GM18519 (cell line): ENCODE measurements at regions not wholly inside any gene's neighbourhood (a gene's known extent, or its start where the extent isn't known, plus 50 kb on each side); places are given as distances from the start of the nearest gene placed in this dataset.

Experiments used
- ATAC-seq: cut with Tn5 transposase; IDR thresholded peaks from one replicate; pipeline ENCODE4 v1.9.1; 2021; ENCODE audit warnings: mild to moderate bottlenecking, moderate library complexity; ENCODE audit not compliant: unreplicated experiment, low FRiP score

DNA sequence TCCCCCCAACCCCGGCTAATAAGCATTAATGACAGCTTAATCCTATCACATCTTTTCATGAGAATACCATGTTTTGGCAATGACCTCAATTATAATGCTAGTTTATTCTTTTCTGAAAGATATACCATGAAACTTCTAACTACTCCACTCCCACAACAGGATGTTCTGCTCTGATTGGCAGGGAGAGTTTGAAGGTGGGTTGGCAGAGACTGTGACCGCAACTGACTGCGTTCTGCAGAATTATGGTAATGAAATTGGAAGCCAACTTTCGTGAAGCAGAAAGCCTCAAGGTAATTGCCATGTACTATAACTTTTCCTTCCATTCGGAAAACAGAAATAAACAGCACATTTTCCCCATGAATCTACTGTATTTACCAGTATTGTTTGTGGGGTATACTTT, 288.2 kb upstream of the SEMA3D start:
- ATAC-seq = peak; percentile 28

- ATAC-seq = peak; percentile 82
These were observed 287.4 kb upstream of the SEMA3D start for GRCh38 chr7:85474234-85474633.

GRCh38 chr7:85471740-85472139, 284.9 kb upstream of the SEMA3D start:
- ATAC-seq = peak; percentile 30

GRCh38 chr7:85471307-85471706, 284.5 kb upstream of the SEMA3D start:
- ATAC-seq = no peak

- ATAC-seq = no peak
These were observed 282.7 kb upstream of the SEMA3D start for GRCh38 chr7:85469446-85470010.

- no peak for ATAC-seq
These were observed 277.3 kb upstream of the SEMA3D start for GRCh38 chr7:85464042-85464651.

GRCh38 chr7:85462671-85463070, 275.8 kb upstream of the SEMA3D start:
- no peak for ATAC-seq

GRCh38 chr7:85457911-85458310, 271.1 kb upstream of the SEMA3D start:
- no peak for ATAC-seq

- ATAC-seq = no peak
These were observed 269.4 kb upstream of the SEMA3D start for GRCh38 chr7:85456254-85456653.

DNA sequence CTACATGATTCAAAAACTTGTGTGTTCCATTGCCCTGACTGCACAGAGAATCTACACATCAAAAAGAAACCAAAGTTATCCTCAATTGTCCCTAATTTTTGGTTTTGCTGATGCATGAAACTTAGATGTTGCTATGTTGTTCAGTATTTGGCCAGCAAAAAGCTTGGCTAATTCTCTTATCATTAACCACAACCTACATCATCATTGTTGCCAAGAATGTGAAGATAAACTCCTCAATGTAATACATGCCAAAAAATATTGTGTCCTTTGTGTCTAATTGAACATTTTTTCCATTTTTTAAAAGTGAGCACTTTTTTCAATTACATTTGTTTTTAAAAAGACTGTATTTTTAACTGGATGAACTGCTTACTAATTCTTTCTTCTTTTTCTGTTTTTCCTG, 268.0 kb upstream of the SEMA3D start:
- ATAC-seq = no peak

DNA sequence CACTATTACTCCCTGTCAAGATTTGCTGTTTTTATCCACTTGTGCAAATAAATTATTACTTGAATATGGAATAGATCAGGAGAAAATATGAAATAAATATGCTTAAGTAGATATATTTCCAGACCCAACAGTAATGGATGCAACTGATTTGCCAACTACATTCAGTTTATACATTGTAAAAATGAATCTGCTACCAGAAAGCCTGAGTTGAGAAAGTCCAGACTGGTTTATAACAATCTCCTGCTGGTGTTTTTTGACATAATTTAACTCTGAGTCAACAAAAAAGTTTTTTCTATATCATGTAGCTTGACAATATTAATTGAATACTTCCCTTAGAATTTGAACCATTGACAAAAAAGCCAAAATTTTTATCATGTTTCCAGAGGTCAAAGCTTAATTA, 265.8 kb upstream of the SEMA3D start:
- no peak for ATAC-seq

- ATAC-seq = no peak
These were observed 262.6 kb upstream of the SEMA3D start for GRCh38 chr7:85449478-85449877.

GRCh38 chr7:85447004-85447403, 260.1 kb upstream of the SEMA3D start:
- ATAC-seq = no peak

- ATAC-seq = no peak
These were observed 239.7 kb upstream of the SEMA3D start for GRCh38 chr7:85426487-85426960.

- no peak for ATAC-seq
These were observed 237.4 kb upstream of the SEMA3D start for GRCh38 chr7:85424298-85424697.

DNA sequence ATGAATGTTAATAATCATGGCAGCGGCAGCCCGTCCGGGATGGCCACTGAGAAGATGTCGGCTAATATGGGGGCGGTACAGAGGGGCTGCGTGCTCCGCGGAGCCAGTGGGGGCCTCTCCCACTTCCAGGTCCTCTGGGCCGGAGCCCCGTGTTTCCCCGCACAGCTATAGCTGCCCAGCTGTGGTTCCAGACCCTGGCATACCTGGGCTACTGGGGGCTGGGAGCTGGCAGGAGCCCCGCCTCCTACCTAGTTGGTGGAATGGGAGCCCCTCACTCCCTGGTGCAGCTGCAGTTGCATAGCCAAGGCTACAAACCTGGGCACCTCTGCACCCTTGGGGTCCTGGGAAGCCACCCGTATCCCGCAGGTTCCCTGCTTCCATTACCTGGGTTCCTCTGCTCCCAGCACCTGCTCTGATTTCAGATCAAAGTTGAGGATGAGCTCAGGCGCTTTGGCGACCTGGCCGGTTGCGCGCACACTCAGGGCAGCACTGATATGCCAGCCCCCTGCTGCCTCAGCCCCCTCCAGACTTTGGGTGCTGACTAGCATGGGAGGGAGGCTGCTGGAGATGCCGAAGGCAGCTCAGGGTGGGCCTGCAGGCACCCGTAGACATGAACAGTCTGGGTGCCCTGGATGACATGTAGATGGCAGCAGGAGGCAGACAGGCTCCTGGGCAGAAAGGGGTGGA, 236.5 kb upstream of the SEMA3D start:
- ATAC-seq = no peak

- no peak for ATAC-seq
These were observed 228.9 kb upstream of the SEMA3D start for GRCh38 chr7:85415743-85416142.

GRCh38 chr7:85413718-85414117, 226.9 kb upstream of the SEMA3D start:
- ATAC-seq = no peak

DNA sequence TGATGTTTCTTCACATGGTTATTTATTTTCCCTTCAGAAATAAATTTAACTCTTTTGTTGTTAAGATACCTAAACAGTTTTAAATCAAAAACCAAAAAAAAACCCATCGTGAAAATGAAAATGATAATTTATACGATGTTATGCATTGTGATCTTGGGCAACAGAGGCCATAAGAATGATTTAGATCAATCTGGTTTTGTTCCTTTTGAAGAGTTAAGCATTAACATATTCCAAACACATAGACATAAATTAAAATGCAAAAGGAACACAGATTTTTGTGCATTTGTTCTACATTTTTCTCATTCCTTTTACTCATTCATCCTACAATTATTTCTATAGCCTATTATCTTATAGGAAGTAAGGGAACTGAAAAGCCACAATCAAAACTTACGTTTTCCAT, 226.1 kb upstream of the SEMA3D start:
- ATAC-seq = no peak

- ATAC-seq = no peak
These were observed 220.5 kb upstream of the SEMA3D start for GRCh38 chr7:85407391-85407790.

GRCh38 chr7:85405016-85405902, 218.4 kb upstream of the SEMA3D start:
- no peak for ATAC-seq
